ENCODE measurements at regions not wholly inside any gene's neighbourhood (a gene's known extent, or its start where the extent isn't known, plus 50 kb on each side); places are given as distances from the start of the nearest gene placed in this dataset.
A peak's percentile ranks its signal among the peaks of the same experiment; 100 is the strongest.

DNA sequence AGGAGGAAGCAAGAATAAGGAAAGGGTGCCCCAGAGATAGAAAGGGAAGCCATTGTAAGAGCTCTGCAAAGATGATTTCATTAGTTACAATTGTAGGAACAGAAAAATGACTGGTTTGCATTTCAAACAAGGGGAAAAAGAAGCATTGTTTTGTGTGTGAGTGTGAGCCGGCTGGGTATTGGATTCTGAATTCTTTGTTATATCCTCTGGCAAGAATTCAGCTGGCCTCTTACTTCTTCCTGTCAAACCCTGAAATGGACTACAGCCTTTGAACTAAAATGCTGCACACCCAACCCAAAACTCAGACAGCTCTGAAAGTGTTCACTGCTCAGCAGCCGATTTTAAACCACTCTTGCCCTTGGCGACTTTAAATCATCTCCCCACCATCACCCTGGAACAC, 461.3 kb downstream of the PMP22 start:
- no peak overlapping the region for H3K4me3 ChIP-seq (ENCODE audit: low read length)
- no peak for DNase-seq (ENCODE audit: low read depth)
- TF ChIP-seq, protein P1, sequence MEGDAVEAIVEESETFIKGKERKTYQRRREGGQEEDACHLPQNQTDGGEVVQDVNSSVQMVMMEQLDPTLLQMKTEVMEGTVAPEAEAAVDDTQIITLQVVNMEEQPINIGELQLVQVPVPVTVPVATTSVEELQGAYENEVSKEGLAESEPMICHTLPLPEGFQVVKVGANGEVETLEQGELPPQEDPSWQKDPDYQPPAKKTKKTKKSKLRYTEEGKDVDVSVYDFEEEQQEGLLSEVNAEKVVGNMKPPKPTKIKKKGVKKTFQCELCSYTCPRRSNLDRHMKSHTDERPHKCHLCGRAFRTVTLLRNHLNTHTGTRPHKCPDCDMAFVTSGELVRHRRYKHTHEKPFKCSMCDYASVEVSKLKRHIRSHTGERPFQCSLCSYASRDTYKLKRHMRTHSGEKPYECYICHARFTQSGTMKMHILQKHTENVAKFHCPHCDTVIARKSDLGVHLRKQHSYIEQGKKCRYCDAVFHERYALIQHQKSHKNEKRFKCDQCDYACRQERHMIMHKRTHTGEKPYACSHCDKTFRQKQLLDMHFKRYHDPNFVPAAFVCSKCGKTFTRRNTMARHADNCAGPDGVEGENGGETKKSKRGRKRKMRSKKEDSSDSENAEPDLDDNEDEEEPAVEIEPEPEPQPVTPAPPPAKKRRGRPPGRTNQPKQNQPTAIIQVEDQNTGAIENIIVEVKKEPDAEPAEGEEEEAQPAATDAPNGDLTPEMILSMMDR (IDR thresholded peaks at IDR 0.05; ENCODE audit: insufficient read depth, low read depth, low read length, missing control alignments): no peak

DNA sequence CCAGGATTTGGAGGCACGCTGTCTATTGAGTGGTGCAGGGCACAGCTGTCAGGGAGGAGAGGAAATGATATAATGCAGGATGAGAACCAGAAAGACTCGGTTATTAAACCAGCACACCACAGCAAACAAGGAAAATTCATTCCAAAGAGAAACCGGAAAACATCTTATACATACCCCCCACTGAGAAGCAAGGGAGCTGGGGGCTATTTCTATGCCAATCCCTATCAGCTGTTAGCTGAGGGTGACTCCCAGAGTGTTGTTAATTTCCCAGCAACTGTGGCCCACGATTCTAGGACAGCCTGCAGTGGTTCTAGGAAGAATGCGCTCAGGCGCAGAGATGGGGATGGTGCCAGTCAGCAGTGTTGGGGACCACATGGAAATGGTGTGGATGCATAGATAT, 467.3 kb downstream of the PMP22 start:
- no peak overlapping the region for H3K4me3 ChIP-seq (ENCODE audit: low read length)
- DNase-seq (ENCODE audit: low read depth): no peak
- TF ChIP-seq, protein P1 (IDR thresholded peaks at IDR 0.05; ENCODE audit: insufficient read depth, low read depth, low read length, missing control alignments): no peak

DNA sequence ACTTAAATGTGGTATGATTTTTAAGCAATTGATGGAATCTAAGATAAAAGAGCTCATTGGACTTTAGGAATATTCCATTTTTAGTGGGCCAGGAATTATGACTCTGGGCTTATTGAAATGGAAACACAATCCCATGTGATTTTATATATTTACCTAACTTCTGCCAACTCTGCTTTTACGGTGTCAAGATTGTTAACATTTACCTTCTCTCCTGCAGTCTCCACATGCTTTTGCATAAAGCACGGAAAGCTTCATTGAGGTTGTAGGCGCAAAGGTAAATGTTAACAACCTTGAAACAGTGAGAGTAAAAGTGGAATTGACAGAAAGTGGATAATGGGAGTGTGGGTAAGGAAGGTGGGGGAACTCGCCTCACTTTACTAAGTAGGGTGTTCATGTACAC, 468.1 kb downstream of the PMP22 start:
- TF ChIP-seq, protein P1 (IDR thresholded peaks at IDR 0.05; ENCODE audit: insufficient read depth, low read depth, low read length, missing control alignments): no peak
- no peak for DNase-seq (ENCODE audit: low read depth)
- no peak overlapping the region for H3K4me3 ChIP-seq (ENCODE audit: low read length)

DNA sequence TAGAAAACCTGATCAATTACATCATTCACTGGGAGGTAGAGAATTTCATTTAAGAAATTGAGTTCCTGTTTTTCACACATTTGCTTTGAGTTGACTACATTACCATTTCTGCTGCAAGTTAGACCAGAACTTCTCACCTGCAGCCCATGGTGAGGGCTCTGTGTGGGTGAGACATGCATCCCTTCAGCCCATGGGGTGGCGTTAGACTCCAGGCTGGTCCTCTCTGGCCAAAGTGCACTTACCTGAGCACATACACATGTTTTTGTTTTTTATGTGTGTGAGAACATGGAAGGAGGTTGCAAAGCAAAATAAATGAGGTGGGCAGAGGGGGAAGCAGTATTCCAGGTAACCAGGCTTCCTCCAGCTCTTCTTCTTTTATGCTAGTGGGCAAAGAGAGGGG, 470.2 kb downstream of the PMP22 start:
- no peak overlapping the region for H3K4me3 ChIP-seq (ENCODE audit: low read length)
- DNase-seq (ENCODE audit: low read depth): no peak
- TF ChIP-seq, protein P1 (IDR thresholded peaks at IDR 0.05; ENCODE audit: insufficient read depth, low read depth, low read length, missing control alignments): no peak

DNA sequence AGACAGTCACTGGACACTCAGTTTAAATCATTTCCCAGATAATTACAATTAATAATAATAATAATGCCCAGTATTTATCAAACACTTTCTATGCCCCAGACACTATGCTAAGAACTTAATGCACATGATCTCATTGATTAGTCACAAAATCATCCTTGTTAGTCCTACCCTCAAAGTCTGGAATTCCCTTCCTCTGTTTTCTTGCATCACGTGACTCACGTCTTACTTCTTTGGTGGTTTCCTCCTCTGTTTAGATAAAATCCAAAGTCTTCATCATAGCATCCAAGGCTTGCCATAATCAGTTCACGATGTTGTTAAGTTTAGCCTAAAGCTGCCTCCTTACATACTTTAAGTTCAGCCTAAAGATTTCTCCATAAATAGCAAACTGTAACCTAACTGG, 471.9 kb downstream of the PMP22 start:
- TF ChIP-seq, protein P1 (IDR thresholded peaks at IDR 0.05; ENCODE audit: insufficient read depth, low read depth, low read length, missing control alignments): no peak
- DNase-seq (ENCODE audit: low read depth): peak; percentile 83
- H3K4me3 ChIP-seq (ENCODE audit: low read length): no peak overlapping the region

DNA sequence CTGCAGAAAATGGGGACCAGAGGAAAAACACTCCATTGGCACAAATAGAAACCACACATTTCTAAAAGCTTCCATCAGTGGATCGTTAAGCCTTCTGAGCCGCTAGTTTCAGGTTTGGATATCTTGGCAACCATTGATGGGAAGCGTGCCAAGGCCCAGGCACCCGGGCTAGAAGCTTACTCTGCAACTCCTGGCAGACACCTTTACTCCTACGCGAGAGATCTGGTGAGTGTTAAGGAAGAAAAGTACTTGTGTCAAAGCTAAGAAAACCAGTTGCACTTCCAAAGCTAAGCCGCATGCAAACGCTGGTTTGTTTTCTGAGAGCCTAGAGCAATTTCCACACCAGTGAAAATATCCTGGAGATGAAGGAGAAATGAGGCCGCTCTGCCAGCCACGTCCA, 472.4 kb downstream of the PMP22 start:
- peak; percentile 88 for DNase-seq (ENCODE audit: low read depth)
- TF ChIP-seq, protein P1 (IDR thresholded peaks at IDR 0.05; ENCODE audit: insufficient read depth, low read depth, low read length, missing control alignments): no peak
- no peak overlapping the region for H3K4me3 ChIP-seq (ENCODE audit: low read length)

DNA sequence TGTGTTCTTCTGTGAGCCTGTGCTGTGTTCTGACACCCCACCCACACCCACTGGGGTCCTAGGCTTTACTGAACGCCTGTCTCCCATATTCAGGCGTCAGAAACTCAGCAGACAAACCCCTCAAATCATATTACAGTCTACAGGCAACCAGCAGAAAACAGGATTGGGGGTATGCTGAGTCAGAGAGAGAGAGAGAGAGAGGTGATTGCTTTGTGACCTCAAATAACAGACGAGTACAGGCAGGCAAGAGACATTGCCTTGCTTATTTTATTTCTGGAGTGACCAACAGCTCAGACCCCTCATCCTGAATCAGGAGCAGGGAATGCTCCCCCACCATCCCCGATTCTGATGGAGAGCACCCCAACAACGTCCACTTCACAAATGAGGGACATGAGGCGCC, 473.9 kb downstream of the PMP22 start:
- peak; percentile 60 for DNase-seq (ENCODE audit: low read depth)
- H3K4me3 ChIP-seq (ENCODE audit: low read length): no peak overlapping the region
- TF ChIP-seq, protein P1 (IDR thresholded peaks at IDR 0.05; ENCODE audit: insufficient read depth, low read depth, low read length, missing control alignments): no peak
